RWPE1 (cell line): ENCODE measurements at regions not wholly inside any gene's neighbourhood (a gene's known extent, or its start where the extent isn't known, plus 50 kb on each side); places are given as distances from the start of the nearest gene placed in this dataset.
A peak's percentile ranks its signal among the peaks of the same experiment; 100 is the strongest.

Experiments
- CTCF ChIA-PET: fragments of 350-600 bp; sonication (Branson Sonifier 250); formaldehyde crosslinking; extraction: SDS; loops from one replicate; lab custom pipeline; 2021; lab: Yijun Ruan, JAX
- POLR2A ChIA-PET: fragments of 400-600 bp; formaldehyde crosslinking; extraction: SDS; loops from one replicate; lab custom pipeline; 2020; ENCODE audit warnings: antibody characterized with exemption; ENCODE audit not compliant: low non-redundant PET; lab: Yijun Ruan, JAX
- DNase-seq: peaks from one replicate; pipeline ENCODE4 v3.0.0; 2012; ENCODE audit warnings: low spot score
- H3K27ac ChIP-seq: fragments of 450-650 bp; 2 replicates; pipeline ENCODE4 v1.5.1; 2017
- CTCF ChIP-seq: fragments of 450-650 bp; conservative IDR thresholded peaks from 2 replicates; pipeline ENCODE4 v1.5.1; 2017; ENCODE audit warnings: low read depth, mild to moderate bottlenecking

GRCh38 chr13:106232681-106233080 lies 302.8 kb downstream of the EFNB2 start:
- ChIA-PET CTCF (no interaction called here), POLR2A (no interaction called here)
- no peak overlapping the region for H3K27ac ChIP-seq
- no peak for DNase-seq
- no peak for TF ChIP-seq CTCF

GRCh38 chr13:106230450-106230849 lies 305.0 kb downstream of the EFNB2 start:
- peak; percentile 54 for DNase-seq
- TF ChIP-seq CTCF, result no peak
- ChIA-PET CTCF (no interaction called here), POLR2A (no interaction called here)
- H3K27ac ChIP-seq, result no peak overlapping the region

- ChIA-PET CTCF (interaction anchor here (0.6 to 0.9 kb wide), 2 partner anchors 262 to 1170 kb away, joined by 3 read pairs; no protein-coding TSS in a partner anchor), POLR2A (no interaction called here)
- H3K27ac ChIP-seq, result no peak overlapping the region
- DNase-seq, result no peak
- no peak for TF ChIP-seq CTCF
These were observed 310.3 kb downstream of the EFNB2 start for GRCh38 chr13:106225126-106225525.

GRCh38 chr13:106220211-106220610 lies 315.3 kb downstream of the EFNB2 start:
- H3K27ac ChIP-seq, result no peak overlapping the region
- no peak for TF ChIP-seq CTCF
- POLR2A ChIA-PET, result no interaction called here
- CTCF ChIA-PET, result interaction anchor here (0.6 to 0.7 kb wide), 3 partner anchors 248 to 505 kb away, joined by 4 to 5 read pairs (median 5); no protein-coding TSS in a partner anchor
- no peak for DNase-seq

GRCh38 chr13:106213028-106213757 lies 322.3 kb downstream of the EFNB2 start:
- no peak for DNase-seq
- ChIA-PET CTCF (interaction anchor here (0.5 to 0.7 kb wide), 3 partner anchors 14 to 129 kb away, joined by 3 to 4 read pairs (median 3); no protein-coding TSS in a partner anchor), POLR2A (no interaction called here)
- no peak overlapping the region for H3K27ac ChIP-seq
- no peak for TF ChIP-seq CTCF

GRCh38 chr13:106212386-106213010 lies 323.0 kb downstream of the EFNB2 start:
- TF ChIP-seq CTCF, result no peak
- POLR2A ChIA-PET, result no interaction called here
- H3K27ac ChIP-seq, result no peak overlapping the region
- no peak for DNase-seq
- CTCF ChIA-PET, result interaction anchor here (0.6 to 0.7 kb wide), 3 partner anchors 15 to 117 kb away, joined by 3 read pairs; no protein-coding TSS in a partner anchor
